Spleen (tissue), 7 donors: ENCODE measurements at regions not wholly inside any gene's neighbourhood (a gene's known extent, or its start where the extent isn't known, plus 50 kb on each side); places are given as distances from the start of the nearest gene placed in this dataset.

Experiments used
- CTCF ChIP-seq, 11 experiments: fragments of 200-600 bp in 7 of 11; fragments of 450-650 bp in 4 of 11; sonication (generic) in 4 of 11; IDR thresholded peaks in 8 of 11; conservative IDR thresholded peaks in 3 of 11; 1 replicate in 7 of 11; 2 replicates in 4 of 11; pipeline versions ENCODE4 v1.4.0 to v1.8.0; 2016 to 2021; ENCODE audit warnings: antibody characterized with exemption in 11 of 11, inconsistent platforms in 4 of 11, mild to moderate bottlenecking in 1 of 11
- POLR2A ChIP-seq, 3 donors: fragments of 450-650 bp; IDR thresholded peaks; one replicate each; pipeline ENCODE4 v1.5.1; 2017; ENCODE audit warnings: antibody characterized with exemption in 3 of 3, mild to moderate bottlenecking in 1 of 3
- donor health status: DM: no; HTN: no; CAD: no; lungs with moderate emphysema.
- donor health status: DM: no; HTN: no; CAD: no.
- donor health status: DM: no; HTN: no; CAD: no.

- TF ChIP-seq CTCF (IDR thresholded peaks at IDR 0.05 in 8 of 11, conservative IDR thresholded peaks at IDR 0.05 in 3 of 11) (no peak), POLR2A (IDR thresholded peaks at IDR 0.05) (no peak)
These were observed 153.4 kb downstream of the PPARGC1A start for GRCh38 chr4:23736466-23736865.
